GM20000 (cell line): ENCODE measurements at regions not wholly inside any gene's neighbourhood (a gene's known extent, or its start where the extent isn't known, plus 50 kb on each side); places are given as distances from the start of the nearest gene placed in this dataset.
"Not testable (repeated sequence)": the region's sequence is repeated elsewhere in the genome, so short reads cannot be mapped to it uniquely, and the experiment has no call there.

Experiments
- DNase-seq: peaks from one replicate; pipeline ENCODE4 v3.0.0; 2012; ENCODE audit warnings: low spot score
- TF ChIP-seq, protein P1 (sequence below): IDR thresholded peaks from 2 replicates; pipeline ENCODE4 v1.5.1; 2012; ENCODE audit warnings: mild to moderate bottlenecking, control low read depth; ENCODE audit errors: extremely low read depth, missing control alignments

- TF ChIP-seq, protein P1, sequence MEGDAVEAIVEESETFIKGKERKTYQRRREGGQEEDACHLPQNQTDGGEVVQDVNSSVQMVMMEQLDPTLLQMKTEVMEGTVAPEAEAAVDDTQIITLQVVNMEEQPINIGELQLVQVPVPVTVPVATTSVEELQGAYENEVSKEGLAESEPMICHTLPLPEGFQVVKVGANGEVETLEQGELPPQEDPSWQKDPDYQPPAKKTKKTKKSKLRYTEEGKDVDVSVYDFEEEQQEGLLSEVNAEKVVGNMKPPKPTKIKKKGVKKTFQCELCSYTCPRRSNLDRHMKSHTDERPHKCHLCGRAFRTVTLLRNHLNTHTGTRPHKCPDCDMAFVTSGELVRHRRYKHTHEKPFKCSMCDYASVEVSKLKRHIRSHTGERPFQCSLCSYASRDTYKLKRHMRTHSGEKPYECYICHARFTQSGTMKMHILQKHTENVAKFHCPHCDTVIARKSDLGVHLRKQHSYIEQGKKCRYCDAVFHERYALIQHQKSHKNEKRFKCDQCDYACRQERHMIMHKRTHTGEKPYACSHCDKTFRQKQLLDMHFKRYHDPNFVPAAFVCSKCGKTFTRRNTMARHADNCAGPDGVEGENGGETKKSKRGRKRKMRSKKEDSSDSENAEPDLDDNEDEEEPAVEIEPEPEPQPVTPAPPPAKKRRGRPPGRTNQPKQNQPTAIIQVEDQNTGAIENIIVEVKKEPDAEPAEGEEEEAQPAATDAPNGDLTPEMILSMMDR = no peak
Observed at GRCh38 chr12:67107751-67108269, 161.3 kb upstream of the CAND1 start.

GRCh38 chr12:67110345-67110744 is 158.8 kb upstream of the CAND1 start:
- not testable (repeated sequence) for DNase-seq

More at GRCh38 chr12:67107751-67108269, 161.3 kb upstream of the CAND1 start:
- no peak for DNase-seq

DNA sequence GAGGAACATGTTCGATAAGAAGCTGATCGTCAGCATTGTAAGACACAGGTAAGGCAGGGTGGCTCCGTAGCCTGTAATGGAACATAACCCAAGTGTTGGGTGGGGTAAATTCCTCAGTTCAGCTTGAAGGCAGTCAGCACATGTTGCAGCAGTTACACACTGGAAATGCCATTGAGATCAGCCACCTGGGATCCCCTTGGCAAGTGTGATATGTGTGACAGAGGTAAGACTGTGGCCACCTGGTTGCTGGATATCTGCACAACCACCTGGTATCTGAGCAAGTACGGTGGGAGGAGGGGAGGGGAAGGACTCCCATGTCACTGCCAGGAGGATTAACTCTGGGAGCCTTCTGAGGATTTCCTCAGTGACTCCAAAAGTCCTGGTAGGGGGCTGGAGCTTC is 158.0 kb upstream of the CAND1 start:
- no peak for DNase-seq
- TF ChIP-seq, protein P1 = no peak

DNA sequence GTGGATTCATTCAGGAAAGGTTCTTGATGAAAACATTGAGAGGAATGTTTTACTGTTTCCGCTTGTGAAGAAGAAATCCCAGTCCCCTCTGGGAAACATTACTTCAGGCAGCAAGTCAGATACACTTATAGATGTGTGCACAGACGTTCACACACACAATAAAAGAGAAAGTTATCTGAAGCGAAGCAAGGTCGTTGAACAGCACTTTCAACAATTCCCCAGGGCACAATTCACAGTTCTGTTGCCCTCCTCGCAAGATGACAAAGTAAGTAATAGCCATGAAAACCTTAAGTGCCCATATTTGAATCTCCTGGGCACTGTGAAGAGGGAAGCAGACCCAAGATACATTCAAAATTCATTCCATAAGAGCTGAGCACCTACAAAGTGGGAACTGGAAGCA is 156.6 kb upstream of the CAND1 start:
- DNase-seq = no peak
- TF ChIP-seq, protein P1 = no peak

DNA sequence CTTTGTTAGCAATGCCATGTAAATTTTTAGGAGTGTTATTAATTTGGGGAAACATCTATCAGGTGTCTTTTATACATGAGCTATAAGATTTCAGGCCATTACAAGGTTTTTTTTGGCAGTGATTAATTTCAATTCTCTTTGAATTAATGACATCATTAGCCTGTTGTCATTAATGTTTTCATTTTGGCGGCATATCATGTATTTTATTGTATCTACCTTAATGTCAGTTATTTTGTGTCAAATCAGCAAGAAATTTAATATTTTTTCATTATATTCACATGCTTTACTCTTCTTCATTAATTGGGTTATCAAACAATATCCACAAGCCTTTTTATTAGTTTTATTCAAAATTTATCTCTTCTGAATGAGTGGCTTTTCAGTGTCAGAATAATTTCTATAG is 153.0 kb upstream of the CAND1 start:
- DNase-seq = no peak
- TF ChIP-seq, protein P1 = no peak

DNA sequence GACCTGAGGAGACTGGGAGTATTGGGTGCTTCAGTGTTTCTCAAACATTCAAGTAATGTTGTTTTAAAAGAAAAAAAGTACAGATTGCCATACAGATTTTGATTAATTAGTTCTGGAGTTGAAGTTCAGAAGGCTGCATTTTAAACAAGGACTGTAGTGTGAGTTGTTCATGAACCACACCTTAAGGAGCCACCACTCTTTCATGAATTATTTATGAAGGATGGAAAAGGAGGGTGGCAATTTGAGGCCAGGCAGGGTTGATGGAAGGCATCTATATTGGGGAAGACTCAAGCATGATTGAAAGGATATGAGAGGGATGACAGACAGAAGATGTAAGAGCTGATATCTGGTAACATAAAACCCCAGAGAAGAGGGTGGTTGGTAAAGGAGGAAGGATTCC is 146.6 kb upstream of the CAND1 start:
- TF ChIP-seq, protein P1 = no peak
- no peak for DNase-seq

- DNase-seq = no peak
- TF ChIP-seq, protein P1 = no peak
Observed at GRCh38 chr12:67137256-67137655, 131.9 kb upstream of the CAND1 start.

DNA sequence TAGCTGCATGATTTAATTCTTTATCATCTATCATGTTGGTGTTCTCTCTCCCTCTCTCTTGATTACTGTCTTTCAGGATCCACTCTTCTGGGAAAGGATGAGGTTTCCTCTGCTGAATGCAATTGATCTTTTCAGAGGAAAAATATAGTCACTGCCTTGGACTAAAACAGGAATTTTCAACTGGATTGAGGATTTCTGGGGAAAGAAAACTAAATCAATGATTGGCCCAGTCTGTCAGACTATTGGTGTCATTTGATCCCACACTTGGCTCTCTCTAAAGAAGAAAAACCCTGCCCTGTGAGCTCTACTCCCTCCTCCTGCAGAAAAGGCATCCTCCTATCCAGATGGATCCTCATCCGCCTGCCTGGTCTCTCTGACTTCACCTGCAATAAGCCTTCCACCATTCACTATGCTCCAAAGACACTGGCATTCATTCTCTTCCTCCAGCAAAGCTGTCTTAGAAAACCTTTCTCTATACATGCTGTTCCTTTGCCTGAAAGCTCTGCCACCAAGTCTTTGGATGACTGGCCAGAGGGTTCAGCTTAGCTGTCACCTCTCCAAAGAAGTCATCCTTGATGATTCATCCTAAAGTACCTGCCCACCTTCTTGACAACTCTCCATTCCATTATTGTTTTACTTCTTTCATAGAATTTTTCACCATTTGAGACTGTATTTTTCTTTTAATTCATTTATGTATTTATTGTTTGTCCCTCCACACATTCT is 127.7 kb upstream of the CAND1 start:
- TF ChIP-seq, protein P1 = no peak
- DNase-seq = no peak
